ENCODE measurements at regions not wholly inside any gene's neighbourhood (a gene's known extent, or its start where the extent isn't known, plus 50 kb on each side); places are given as distances from the start of the nearest gene placed in this dataset.

DNA sequence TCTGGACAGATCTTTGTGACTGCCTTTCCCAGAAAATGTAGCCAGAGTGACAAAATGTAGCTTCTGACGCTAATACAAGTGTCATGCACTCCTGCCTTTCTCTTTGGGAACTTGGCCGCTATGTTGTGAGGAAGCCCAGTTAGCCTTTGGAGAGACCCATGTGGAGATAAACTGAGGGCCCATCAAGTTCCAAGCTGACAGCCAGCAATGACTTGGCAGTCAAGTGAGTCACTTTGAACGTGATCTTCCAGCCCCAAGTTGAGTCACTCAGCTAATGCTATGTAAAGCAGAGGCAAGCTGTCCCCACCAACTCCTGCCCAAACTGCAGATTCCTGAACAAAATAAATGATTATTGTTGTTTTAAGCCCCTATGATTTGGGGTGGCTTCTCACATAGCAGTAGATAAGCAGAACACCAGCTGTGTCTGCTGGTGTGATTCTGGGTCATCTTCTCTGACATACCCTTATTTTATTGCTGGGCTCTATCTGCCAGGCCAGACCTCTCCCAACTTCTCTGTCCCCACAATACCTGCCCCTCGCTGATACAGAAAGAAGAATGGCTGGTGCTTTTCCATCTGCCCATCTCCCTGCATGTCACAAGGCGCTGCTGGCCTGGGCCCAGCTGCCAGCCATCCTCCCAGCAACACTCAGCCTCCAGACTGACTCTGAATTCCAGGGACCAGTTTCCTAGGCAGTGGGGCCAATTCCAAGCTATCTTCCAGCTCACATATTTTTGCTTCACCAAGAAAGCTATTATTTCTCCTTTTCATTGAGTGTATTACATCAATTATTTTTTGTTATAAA is 274.8 kb downstream of the LRFN2 start:
- DNase-seq = no peak

- peak; percentile 43 for DNase-seq
These were observed 278.4 kb downstream of the LRFN2 start for GRCh38 chr6:40308533-40309306.

- no peak for DNase-seq
These were observed 279.5 kb downstream of the LRFN2 start for GRCh38 chr6:40307712-40308111.

DNA sequence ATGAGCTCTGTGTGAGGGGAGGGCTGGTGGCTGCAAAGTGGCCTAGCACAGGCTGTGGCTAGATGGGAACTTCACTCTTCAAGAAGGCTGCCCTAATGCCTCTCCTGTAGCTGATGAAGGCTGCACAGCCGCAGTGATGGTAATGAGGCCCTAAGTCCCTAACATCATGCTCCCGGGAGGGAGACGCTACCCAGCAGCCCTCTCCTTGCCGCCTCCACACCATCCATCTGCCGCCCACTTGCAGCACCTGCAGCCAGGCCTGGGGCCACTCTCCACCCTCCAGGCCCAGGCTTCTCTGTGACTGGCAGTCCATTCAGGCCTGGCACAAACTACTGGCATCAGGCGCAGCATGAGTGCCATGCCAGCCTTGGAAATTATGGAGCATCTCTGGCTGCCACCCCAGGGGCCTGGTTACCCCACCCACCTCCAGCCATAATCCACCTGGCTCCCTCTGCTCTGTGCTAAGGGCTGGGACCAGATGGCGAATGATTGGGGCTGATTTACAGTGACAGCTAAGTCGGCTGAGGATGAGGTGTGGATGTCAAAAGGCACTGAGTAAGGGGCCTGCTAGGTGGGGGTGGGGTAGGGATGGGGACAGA is 284.2 kb downstream of the LRFN2 start:
- DNase-seq = no peak

DNA sequence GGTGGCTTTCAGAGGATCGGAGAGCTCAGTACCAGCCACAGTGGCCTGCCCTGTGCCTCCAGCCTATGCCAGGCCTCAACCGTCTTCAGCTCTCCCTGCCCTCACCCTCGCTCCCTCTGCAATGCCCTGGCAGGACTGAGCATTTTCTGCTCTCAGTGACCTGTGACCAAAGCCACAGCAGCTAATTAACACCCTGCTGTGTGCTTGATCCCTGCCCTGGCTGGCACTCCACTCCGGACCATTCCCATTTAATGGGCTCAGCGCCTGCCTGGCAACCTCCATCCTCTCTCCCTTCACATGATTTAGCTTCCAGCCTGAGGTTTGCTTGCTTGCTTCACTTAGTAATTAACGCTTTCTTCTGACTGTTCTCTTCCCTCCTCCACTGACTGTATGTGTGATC is 287.5 kb downstream of the LRFN2 start:
- DNase-seq = no peak

GRCh38 chr6:40298207-40298606 is 289.0 kb downstream of the LRFN2 start:
- no peak for DNase-seq

GRCh38 chr6:40295251-40295950 is 291.8 kb downstream of the LRFN2 start:
- no peak for DNase-seq

GRCh38 chr6:40293460-40294185 is 293.5 kb downstream of the LRFN2 start:
- DNase-seq = no peak

GRCh38 chr6:40293060-40293459 is 294.1 kb downstream of the LRFN2 start:
- DNase-seq = no peak

GRCh38 chr6:40290816-40291215 is 296.3 kb downstream of the LRFN2 start:
- no peak for DNase-seq

- no peak for DNase-seq
These were observed 298.2 kb downstream of the LRFN2 start for GRCh38 chr6:40288919-40289318.

DNA sequence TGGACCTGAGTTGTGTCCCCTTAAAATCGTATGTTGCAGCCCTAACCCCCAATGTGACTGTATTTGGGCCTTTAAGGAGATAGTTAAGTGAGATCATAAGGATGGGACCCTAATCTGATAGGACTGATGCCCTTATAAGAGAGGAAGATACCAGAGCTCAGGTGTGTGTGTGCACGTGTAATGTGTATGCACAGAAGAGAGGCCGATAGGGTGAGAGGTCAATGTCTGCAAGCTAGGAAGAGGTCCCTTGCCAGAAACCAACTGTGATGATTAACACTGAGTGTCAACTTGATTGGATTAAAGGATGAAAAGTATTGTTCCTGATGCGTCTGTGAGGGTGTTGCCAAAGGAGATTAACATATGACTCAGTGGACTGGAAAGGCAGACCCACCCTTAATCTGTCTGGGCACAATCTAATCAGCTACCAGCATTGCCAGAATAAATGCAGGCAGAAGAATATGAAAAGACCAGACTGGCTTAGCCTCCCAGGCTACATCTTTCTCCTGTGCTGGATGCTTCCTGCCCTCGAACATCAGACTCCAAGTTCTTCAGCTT is 299.8 kb downstream of the LRFN2 start:
- DNase-seq = no peak

- no peak for DNase-seq
These were observed 300.4 kb downstream of the LRFN2 start for GRCh38 chr6:40286721-40287120.

DNA sequence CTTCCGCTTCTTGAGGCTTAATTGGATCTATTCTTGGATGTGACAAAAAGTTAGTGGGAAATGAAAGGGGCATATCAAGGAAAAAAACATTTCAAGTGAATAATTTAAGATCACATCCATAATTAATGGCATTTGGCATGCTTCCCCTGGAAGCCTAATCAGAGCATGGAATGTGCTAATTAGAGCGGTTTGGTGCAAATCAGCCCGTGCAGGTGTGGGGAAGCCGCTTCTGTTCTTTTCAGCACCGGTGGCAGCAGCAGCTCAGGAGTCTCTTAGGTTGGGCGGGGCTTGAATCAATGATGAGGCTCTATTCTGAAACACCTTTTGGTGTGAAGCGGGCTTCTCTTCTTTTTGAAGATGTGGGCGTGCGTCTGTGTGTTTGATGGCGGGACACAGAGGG is 301.2 kb downstream of the LRFN2 start:
- DNase-seq = no peak

- peak; percentile 17 for DNase-seq
These were observed 301.6 kb downstream of the LRFN2 start for GRCh38 chr6:40285535-40285934.

DNA sequence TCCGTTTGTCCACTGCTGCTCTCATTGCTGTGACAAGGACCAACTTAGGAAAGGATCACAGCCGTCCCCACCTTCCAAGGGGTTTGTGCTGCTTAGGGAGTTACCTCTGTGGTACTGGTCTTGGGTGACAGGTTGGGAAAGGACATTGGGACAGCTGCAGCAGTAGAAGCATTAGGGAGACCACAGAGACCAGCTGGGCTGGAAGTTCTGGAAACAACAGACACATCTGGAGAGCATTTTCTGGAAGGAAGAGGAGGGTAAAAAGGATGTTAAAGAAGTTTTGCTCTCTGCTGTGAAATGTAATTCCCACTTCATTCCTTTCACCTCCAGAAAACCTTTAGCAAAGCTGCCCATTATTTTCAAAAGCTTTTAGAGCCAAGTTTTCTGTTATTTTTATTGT is 304.2 kb downstream of the LRFN2 start:
- no peak for DNase-seq

GRCh38 chr6:40281402-40281801 is 305.8 kb downstream of the LRFN2 start:
- DNase-seq = no peak

GRCh38 chr6:40280231-40280630 is 306.9 kb downstream of the LRFN2 start:
- DNase-seq = no peak

DNA sequence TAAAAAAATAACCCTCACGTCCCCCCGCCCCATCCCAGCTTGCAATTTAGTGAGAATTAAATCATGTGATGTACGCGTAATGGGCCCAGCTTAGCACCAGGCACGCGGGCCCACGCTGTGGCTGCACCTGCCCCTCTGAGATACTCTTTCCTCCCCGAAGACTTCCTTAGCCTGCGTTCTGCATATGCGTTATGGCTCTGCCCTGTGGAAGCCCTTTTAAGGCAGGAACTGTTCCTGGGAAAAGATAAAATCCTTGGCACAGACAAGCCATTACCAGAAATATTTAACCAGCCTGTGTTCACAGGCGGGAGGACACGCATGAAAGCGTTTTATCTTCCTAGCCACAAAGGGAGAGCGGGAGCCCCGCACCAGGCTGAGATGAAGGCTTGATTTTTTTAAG is 311.0 kb downstream of the LRFN2 start:
- peak; percentile 68 for DNase-seq

GRCh38 chr6:40274058-40274457 is 313.1 kb downstream of the LRFN2 start:
- DNase-seq = peak; percentile 79

GRCh38 chr6:40268614-40269013 is 318.6 kb downstream of the LRFN2 start:
- no peak for DNase-seq

- DNase-seq = no peak
These were observed 319.0 kb downstream of the LRFN2 start for GRCh38 chr6:40268166-40268565.
